ENCODE measurements at regions not wholly inside any gene's neighbourhood (a gene's known extent, or its start where the extent isn't known, plus 50 kb on each side); places are given as distances from the start of the nearest gene placed in this dataset.

DNA sequence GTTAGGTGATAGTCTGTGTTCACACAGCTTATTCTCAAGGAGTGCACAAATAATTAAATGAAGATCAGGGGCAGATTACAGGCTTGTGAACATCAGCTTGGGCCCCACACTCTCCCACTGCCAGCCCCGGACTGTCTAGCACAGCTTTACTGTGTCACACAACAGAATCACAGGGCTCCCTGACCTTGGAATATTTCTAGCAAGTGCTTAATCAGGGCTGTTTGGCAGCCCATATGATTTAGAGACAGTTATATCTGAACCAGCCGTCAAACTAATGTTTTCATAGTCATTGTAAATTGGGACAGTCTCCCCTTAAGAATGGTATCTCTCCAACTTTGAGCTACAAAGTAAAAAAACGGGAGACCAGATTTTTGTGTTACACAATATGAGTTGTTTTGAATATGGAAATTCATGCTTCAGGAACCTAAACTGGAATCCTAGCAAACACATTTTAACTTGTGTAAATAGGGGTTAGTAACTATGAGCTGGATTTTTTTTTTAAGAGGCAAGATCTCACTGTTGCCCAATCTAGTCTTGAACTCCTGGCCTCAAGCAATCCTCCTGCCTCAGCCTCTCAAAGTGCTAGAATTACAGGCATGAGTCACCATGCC lies 517.6 kb downstream of the BNC2 start:
- POLR2A ChIA-PET (ENCODE audit: unreplicated experiment), result no interaction called here
- Histone ChIP-seq H3F3A (ENCODE audit: insufficient read depth, low read depth) (no peaks in the 10 kb centered on the region), H3K79me2 (ENCODE audit: low read depth) (no peaks in the 10 kb centered on the region), H3K4me3 (no peak overlapping the region), H3K36me3 (ENCODE audit: low read depth) (no peaks in the 10 kb centered on the region), H3K27ac (peak overlapping the region; percentile 56; the same call in 1 of the 2 replicates), H3K27me3 (ENCODE audit: insufficient read depth, low read depth) (no peaks in the 10 kb centered on the region), H2AFZ (no peak overlapping the region), H3K9me2 (ENCODE audit: insufficient read depth) (no peaks in the 10 kb centered on the region), H3K9me3 (ENCODE audit: insufficient read depth, low read depth) (no peaks in the 10 kb centered on the region), H3K4me1 (replicated peaks; ENCODE audit: insufficient read depth) (peaks cover 13% of the 10 kb centered on the region), H4K20me1 (ENCODE audit: insufficient read depth) (no peaks in the 10 kb centered on the region), H3K4me2 (no peak overlapping the region)
- peak in 1 of 2 experiments; percentile 70 for DNase-seq
- TF ChIP-seq EZH2 (IDR thresholded peaks at IDR 0.05; ENCODE audit: low read depth), result no peak
- TF ChIP-seq, protein P1, sequence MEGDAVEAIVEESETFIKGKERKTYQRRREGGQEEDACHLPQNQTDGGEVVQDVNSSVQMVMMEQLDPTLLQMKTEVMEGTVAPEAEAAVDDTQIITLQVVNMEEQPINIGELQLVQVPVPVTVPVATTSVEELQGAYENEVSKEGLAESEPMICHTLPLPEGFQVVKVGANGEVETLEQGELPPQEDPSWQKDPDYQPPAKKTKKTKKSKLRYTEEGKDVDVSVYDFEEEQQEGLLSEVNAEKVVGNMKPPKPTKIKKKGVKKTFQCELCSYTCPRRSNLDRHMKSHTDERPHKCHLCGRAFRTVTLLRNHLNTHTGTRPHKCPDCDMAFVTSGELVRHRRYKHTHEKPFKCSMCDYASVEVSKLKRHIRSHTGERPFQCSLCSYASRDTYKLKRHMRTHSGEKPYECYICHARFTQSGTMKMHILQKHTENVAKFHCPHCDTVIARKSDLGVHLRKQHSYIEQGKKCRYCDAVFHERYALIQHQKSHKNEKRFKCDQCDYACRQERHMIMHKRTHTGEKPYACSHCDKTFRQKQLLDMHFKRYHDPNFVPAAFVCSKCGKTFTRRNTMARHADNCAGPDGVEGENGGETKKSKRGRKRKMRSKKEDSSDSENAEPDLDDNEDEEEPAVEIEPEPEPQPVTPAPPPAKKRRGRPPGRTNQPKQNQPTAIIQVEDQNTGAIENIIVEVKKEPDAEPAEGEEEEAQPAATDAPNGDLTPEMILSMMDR (conservative IDR thresholded peaks at IDR 0.05), result no peak
- CTCF ChIA-PET, result interaction anchor here (0.6 kb wide), 1 partner anchor 468 kb away, joined by 5 read pairs; no protein-coding TSS in a partner anchor
- intact Hi-C loops (cut with micrococcal nuclease; ENCODE audit: unreplicated experiment), result no loop called here
- no TSS peak for BruUV-seq (replicated peaks)

DNA sequence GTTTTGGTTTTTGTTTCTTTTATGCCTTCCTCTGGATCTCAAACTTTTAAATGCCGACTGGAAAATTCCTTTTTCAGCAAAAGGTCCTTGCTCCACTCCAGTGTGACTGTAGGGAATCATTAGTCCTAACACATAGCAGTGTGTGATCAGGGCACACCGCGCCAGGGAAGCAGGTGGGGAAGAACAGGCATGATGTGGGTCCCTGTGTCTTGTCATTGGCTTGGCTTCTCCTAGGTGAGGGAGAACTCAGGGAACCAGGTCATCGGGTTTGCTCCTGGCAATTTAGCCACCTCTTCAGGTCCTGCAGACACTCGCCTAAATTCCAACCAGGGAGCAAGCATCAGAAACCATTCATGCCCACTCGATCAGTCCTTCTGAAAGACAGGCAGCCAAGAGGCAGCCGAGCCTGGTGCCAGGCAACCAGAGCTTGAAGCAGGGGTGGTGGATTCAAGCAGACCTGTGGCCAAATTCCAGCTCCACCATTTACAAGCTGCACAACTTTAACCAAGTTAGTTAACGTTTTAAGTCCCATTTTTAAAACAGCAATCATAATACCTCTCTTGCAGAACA lies 514.2 kb downstream of the BNC2 start:
- H3K79me2 ChIP-seq (ENCODE audit: low read depth), result no peaks in the 10 kb centered on the region
- BruUV-seq (replicated peaks), result no TSS peak
- intact Hi-C loops (cut with micrococcal nuclease; ENCODE audit: unreplicated experiment), result no loop called here

DNA sequence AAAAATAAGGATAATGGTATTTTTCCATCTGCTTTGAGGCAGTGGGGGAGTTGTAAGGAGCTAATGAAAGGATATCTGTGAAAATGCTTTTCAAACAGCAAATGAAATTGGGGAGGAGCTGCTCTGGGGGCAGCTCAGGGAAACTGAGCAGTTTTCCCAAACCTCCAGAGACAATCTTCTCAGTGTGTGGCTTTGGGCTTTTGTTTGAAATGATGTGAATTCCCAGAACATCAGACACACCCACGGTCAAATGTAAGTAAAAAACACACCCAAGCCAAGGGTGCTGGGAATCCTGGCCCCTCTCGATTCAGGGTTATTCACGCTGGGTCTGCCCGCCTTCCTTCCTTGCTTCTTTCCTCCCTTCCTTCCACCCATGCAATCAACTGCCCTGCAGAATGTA lies 512.6 kb downstream of the BNC2 start:
- H3K27me3 ChIP-seq (ENCODE audit: insufficient read depth, low read depth), result no peaks in the 10 kb centered on the region
- intact Hi-C loops (cut with micrococcal nuclease; ENCODE audit: unreplicated experiment), result no loop called here
- H3K4me2 ChIP-seq, result no peak overlapping the region
- no peaks in the 10 kb centered on the region for H3K9me3 ChIP-seq (ENCODE audit: insufficient read depth, low read depth)
- no peaks in the 10 kb centered on the region for H3K79me2 ChIP-seq (ENCODE audit: low read depth)
- no peaks in the 10 kb centered on the region for H4K20me1 ChIP-seq (ENCODE audit: insufficient read depth)
- H3F3A ChIP-seq (ENCODE audit: insufficient read depth, low read depth), result no peaks in the 10 kb centered on the region
- peaks cover 8% of the 10 kb centered on the region for H3K4me1 ChIP-seq (replicated peaks; ENCODE audit: insufficient read depth)
- H2AFZ ChIP-seq, result no peak overlapping the region
- no peaks in the 10 kb centered on the region for H3K36me3 ChIP-seq (ENCODE audit: low read depth)
- DNase-seq, result no peak
- H3K27ac ChIP-seq, result no peak overlapping the region
- BruUV-seq (replicated peaks), result no TSS peak
- ChIA-PET POLR2A (ENCODE audit: unreplicated experiment) (no interaction called here), CTCF (no interaction called here)
- H3K9me2 ChIP-seq (ENCODE audit: insufficient read depth), result no peaks in the 10 kb centered on the region
- H3K4me3 ChIP-seq, result no peak overlapping the region
- TF ChIP-seq, protein P1 (conservative IDR thresholded peaks at IDR 0.05), result no peak
- no peak for TF ChIP-seq EZH2 (IDR thresholded peaks at IDR 0.05; ENCODE audit: low read depth)

More for the DNA sequence above, 514.2 kb downstream of the BNC2 start:
- no peak overlapping the region for H2AFZ ChIP-seq
- no peak for DNase-seq
- H3K27me3 ChIP-seq (ENCODE audit: insufficient read depth, low read depth), result no peaks in the 10 kb centered on the region
- no peak overlapping the region for H3K4me2 ChIP-seq
- no peaks in the 10 kb centered on the region for H3F3A ChIP-seq (ENCODE audit: insufficient read depth, low read depth)
- no peak overlapping the region for H3K27ac ChIP-seq
- TF ChIP-seq, protein P1 (conservative IDR thresholded peaks at IDR 0.05), result no peak
- no peak for TF ChIP-seq EZH2 (IDR thresholded peaks at IDR 0.05; ENCODE audit: low read depth)
- H3K36me3 ChIP-seq (ENCODE audit: low read depth), result no peaks in the 10 kb centered on the region
- H3K4me1 ChIP-seq (replicated peaks; ENCODE audit: insufficient read depth), result peaks cover 13% of the 10 kb centered on the region
- POLR2A ChIA-PET (ENCODE audit: unreplicated experiment), result no interaction called here
- no peak overlapping the region for H3K4me3 ChIP-seq
- no peaks in the 10 kb centered on the region for H3K9me2 ChIP-seq (ENCODE audit: insufficient read depth)
- no peaks in the 10 kb centered on the region for H3K9me3 ChIP-seq (ENCODE audit: insufficient read depth, low read depth)
- H4K20me1 ChIP-seq (ENCODE audit: insufficient read depth), result no peaks in the 10 kb centered on the region
- CTCF ChIA-PET, result no interaction called here
